ENCODE measurements at regions not wholly inside any gene's neighbourhood (a gene's known extent, or its start where the extent isn't known, plus 50 kb on each side); places are given as distances from the start of the nearest gene placed in this dataset.

GRCh38 chr3:3405131-3405530, 225.6 kb upstream of the CRBN start:
- no peak for TF ChIP-seq CTCF (conservative IDR thresholded peaks at IDR 0.05)
- H3K27ac ChIP-seq = no peak overlapping the region

- TF ChIP-seq CTCF (conservative IDR thresholded peaks at IDR 0.05) = no peak
Observed at GRCh38 chr3:3403700-3404099, 224.2 kb upstream of the CRBN start.

GRCh38 chr3:3392946-3393345, 213.5 kb upstream of the CRBN start:
- TF ChIP-seq CTCF (conservative IDR thresholded peaks at IDR 0.05) = no peak
- no peak overlapping the region for H3K27ac ChIP-seq

More at GRCh38 chr3:3403700-3404099, 224.2 kb upstream of the CRBN start:
- no peak overlapping the region for H3K27ac ChIP-seq

GRCh38 chr3:3383461-3383860, 204.0 kb upstream of the CRBN start:
- TF ChIP-seq CTCF (conservative IDR thresholded peaks at IDR 0.05) = no peak
- no peak overlapping the region; the same call in 1 of the 2 replicates for H3K27ac ChIP-seq

GRCh38 chr3:3372210-3372777, 192.8 kb upstream of the CRBN start:
- no peak for TF ChIP-seq CTCF (conservative IDR thresholded peaks at IDR 0.05)
- no peak overlapping the region for H3K27ac ChIP-seq

- TF ChIP-seq CTCF (conservative IDR thresholded peaks at IDR 0.05) = no peak
- no peak overlapping the region for H3K27ac ChIP-seq
Observed at GRCh38 chr3:3368306-3368705, 188.8 kb upstream of the CRBN start.

- no peak overlapping the region for H3K27ac ChIP-seq
- no peak for TF ChIP-seq CTCF (conservative IDR thresholded peaks at IDR 0.05)
Observed at GRCh38 chr3:3366386-3366785, 186.9 kb upstream of the CRBN start.

Data from VCaP (cell line).